Vagina (tissue), 2 donors: ENCODE measurements at regions not wholly inside any gene's neighbourhood (a gene's known extent, or its start where the extent isn't known, plus 50 kb on each side); places are given as distances from the start of the nearest gene placed in this dataset.

Source experiments
- DNase-seq, 2 donors: peaks; one replicate each; pipeline ENCODE4 v3.0.0-alpha.2; 2017; ENCODE audit errors: extremely low spot score in 2 of 2
- H3K27ac ChIP-seq: fragments of 200-600 bp; sonication (generic); one replicate; pipeline ENCODE4 v1.5.1; 2019
- H3K27me3 ChIP-seq: fragments of 200-600 bp; sonication (generic); one replicate; pipeline ENCODE4 v1.5.1; 2019
- H3K36me3 ChIP-seq, 2 donors: fragments of 200-600 bp; sonication (generic); one replicate each; pipeline ENCODE4 v1.5.1; 2017 to 2019
- H3K4me1 ChIP-seq: fragments of 200-600 bp; sonication (generic); one replicate; pipeline ENCODE4 v1.5.1; 2019
- H3K4me3 ChIP-seq, 2 donors: fragments of 200-600 bp; sonication (generic); 1 replicate in 1 of 2; 2 replicates in 1 of 2; pipeline ENCODE4 v1.5.1; 2016 to 2019
- H3K9me3 ChIP-seq: fragments of 200-600 bp; sonication (generic); one replicate; pipeline ENCODE4 v1.5.1; 2019
- CTCF ChIP-seq, 3 experiments: fragments of 450-650 bp in 2 of 3; fragments of 200-600 bp in 1 of 3; sonication (generic) in 1 of 3; IDR thresholded peaks; one replicate each; pipeline ENCODE4 v1.5.1; 2017 to 2019; ENCODE audit warnings: antibody characterized with exemption in 3 of 3, mild to moderate bottlenecking in 2 of 3, moderate library complexity in 2 of 3
- POLR2A ChIP-seq, 2 donors: fragments of 450-650 bp; IDR thresholded peaks; one replicate each; pipeline ENCODE4 v1.6.1; 2017; ENCODE audit warnings: antibody characterized with exemption in 2 of 2, mild to moderate bottlenecking in 2 of 2, moderate library complexity in 2 of 2
- POLR2AphosphoS5 ChIP-seq, 2 donors: sonication (generic); formaldehyde crosslinking; IDR thresholded peaks; one replicate each; pipeline ENCODE4 v1.9.0; 2017; ENCODE audit warnings: antibody characterized with exemption in 2 of 2, mild to moderate bottlenecking in 2 of 2, low read depth in 1 of 2; ENCODE audit not compliant: insufficient read depth in 1 of 2
- intact Hi-C: fragments of 100-400 bp; cut with DNase I; formaldehyde crosslinking; loops from one replicate; pipeline ENCODE4 v1.15.1; 2023

- no peak for TF ChIP-seq CTCF (IDR thresholded peaks at IDR 0.05)
- TF ChIP-seq POLR2A (IDR thresholded peaks at IDR 0.05), result no peak
- TF ChIP-seq POLR2AphosphoS5 (IDR thresholded peaks at IDR 0.05; ENCODE audit: insufficient read depth in 1 of 2, low read depth in 1 of 2), result no peak
- Histone ChIP-seq H3K9me3 (no peaks in the 10 kb centered on the region), H3K36me3 (no peaks in the 10 kb centered on the region), H3K27ac (peak overlapping the region; percentile 56), H3K4me1 (no peaks in the 10 kb centered on the region), H3K4me3 (no peak overlapping the region), H3K27me3 (no peaks in the 10 kb centered on the region)
- DNase-seq, result no peak
- intact Hi-C loops, result no loop called here
These were observed 274.3 kb downstream of the GAS1 start for GRCh38 chr9:86672966-86673365.

GRCh38 chr9:86672301-86672700, 275.0 kb downstream of the GAS1 start:
- Histone ChIP-seq H3K9me3 (no peaks in the 10 kb centered on the region), H3K27ac (peak overlapping the region; percentile 56), H3K27me3 (no peaks in the 10 kb centered on the region), H3K36me3 (no peaks in the 10 kb centered on the region), H3K4me1 (no peaks in the 10 kb centered on the region), H3K4me3 (no peak overlapping the region)
- no peak for DNase-seq
- TF ChIP-seq POLR2A (IDR thresholded peaks at IDR 0.05), result no peak
- no peak for TF ChIP-seq CTCF (IDR thresholded peaks at IDR 0.05)
- no peak for TF ChIP-seq POLR2AphosphoS5 (IDR thresholded peaks at IDR 0.05; ENCODE audit: insufficient read depth in 1 of 2, low read depth in 1 of 2)
- intact Hi-C loops, result no loop called here

GRCh38 chr9:86671018-86671417, 276.3 kb downstream of the GAS1 start:
- H3K27ac ChIP-seq, result no peak overlapping the region
- no peaks in the 10 kb centered on the region for H3K36me3 ChIP-seq
- no peak overlapping the region for H3K4me3 ChIP-seq
- no peak for DNase-seq
- no peaks in the 10 kb centered on the region for H3K4me1 ChIP-seq
- no peaks in the 10 kb centered on the region for H3K27me3 ChIP-seq
- TF ChIP-seq POLR2AphosphoS5 (IDR thresholded peaks at IDR 0.05; ENCODE audit: insufficient read depth in 1 of 2, low read depth in 1 of 2), result no peak
- TF ChIP-seq CTCF (IDR thresholded peaks at IDR 0.05), result no peak
- no peak for TF ChIP-seq POLR2A (IDR thresholded peaks at IDR 0.05)
- no peaks in the 10 kb centered on the region for H3K9me3 ChIP-seq
- intact Hi-C loops, result no loop called here

GRCh38 chr9:86670536-86670935, 276.8 kb downstream of the GAS1 start:
- TF ChIP-seq POLR2A (IDR thresholded peaks at IDR 0.05) (no peak), POLR2AphosphoS5 (IDR thresholded peaks at IDR 0.05; ENCODE audit: insufficient read depth in 1 of 2, low read depth in 1 of 2) (no peak), CTCF (IDR thresholded peaks at IDR 0.05) (no peak)
- H3K27ac ChIP-seq, result no peak overlapping the region
- no peaks in the 10 kb centered on the region for H3K36me3 ChIP-seq
- intact Hi-C loops, result no loop called here
- no peaks in the 10 kb centered on the region for H3K9me3 ChIP-seq
- no peak for DNase-seq
- H3K4me1 ChIP-seq, result no peaks in the 10 kb centered on the region
- no peak overlapping the region for H3K4me3 ChIP-seq
- no peaks in the 10 kb centered on the region for H3K27me3 ChIP-seq

- H3K36me3 ChIP-seq, result no peaks in the 10 kb centered on the region
- H3K4me3 ChIP-seq, result no peak overlapping the region
- no peaks in the 10 kb centered on the region for H3K9me3 ChIP-seq
- no peak overlapping the region for H3K27ac ChIP-seq
- intact Hi-C loops, result no loop called here
- no peak for TF ChIP-seq CTCF (IDR thresholded peaks at IDR 0.05)
- no peak for TF ChIP-seq POLR2A (IDR thresholded peaks at IDR 0.05)
- no peak for TF ChIP-seq POLR2AphosphoS5 (IDR thresholded peaks at IDR 0.05; ENCODE audit: insufficient read depth in 1 of 2, low read depth in 1 of 2)
- DNase-seq, result no peak
- no peaks in the 10 kb centered on the region for H3K4me1 ChIP-seq
- no peaks in the 10 kb centered on the region for H3K27me3 ChIP-seq
These were observed 277.2 kb downstream of the GAS1 start for GRCh38 chr9:86670076-86670475.
